Nephron (organoid): ENCODE measurements at regions not wholly inside any gene's neighbourhood (a gene's known extent, or its start where the extent isn't known, plus 50 kb on each side); places are given as distances from the start of the nearest gene placed in this dataset.
A peak's percentile ranks its signal among the peaks of the same experiment; 100 is the strongest.

Source experiments
- H3K27ac Mint-ChIP-seq, 3 experiments: 2 replicates each; pipeline ENCODE4 v1.8.0; 2020; ENCODE audit warnings: mixed read lengths in 3 of 3, mild to moderate bottlenecking in 2 of 3, moderate library complexity in 1 of 3
- H3K27me3 Mint-ChIP-seq: 2 replicates; pipeline ENCODE4 v1.8.0; 2021; ENCODE audit warnings: low read depth, mild to moderate bottlenecking, moderate library complexity, mixed read lengths
- H3K36me3 Mint-ChIP-seq: 2 replicates; pipeline ENCODE4 v1.8.0; 2020; ENCODE audit warnings: low read depth, mixed read lengths
- H3K4me1 Mint-ChIP-seq: 2 replicates; pipeline ENCODE4 v1.8.0; 2020; ENCODE audit warnings: mixed read lengths
- H3K4me3 Mint-ChIP-seq, 3 experiments: 2 replicates each; pipeline ENCODE4 v1.8.0; 2020; ENCODE audit warnings: mild to moderate bottlenecking in 3 of 3, mixed read lengths in 3 of 3, moderate library complexity in 2 of 3
- H3K9me3 Mint-ChIP-seq: 2 replicates; pipeline ENCODE4 v1.8.0; 2020; ENCODE audit warnings: mixed read lengths
- CTCF ChIP-seq, 3 experiments: fragments of 200-600 bp; sonication (generic); IDR thresholded peaks; one replicate each; pipeline ENCODE4 v1.5.0; 2021; ENCODE audit warnings: antibody characterized with exemption in 3 of 3; ENCODE audit not compliant: unreplicated experiment in 3 of 3

DNA sequence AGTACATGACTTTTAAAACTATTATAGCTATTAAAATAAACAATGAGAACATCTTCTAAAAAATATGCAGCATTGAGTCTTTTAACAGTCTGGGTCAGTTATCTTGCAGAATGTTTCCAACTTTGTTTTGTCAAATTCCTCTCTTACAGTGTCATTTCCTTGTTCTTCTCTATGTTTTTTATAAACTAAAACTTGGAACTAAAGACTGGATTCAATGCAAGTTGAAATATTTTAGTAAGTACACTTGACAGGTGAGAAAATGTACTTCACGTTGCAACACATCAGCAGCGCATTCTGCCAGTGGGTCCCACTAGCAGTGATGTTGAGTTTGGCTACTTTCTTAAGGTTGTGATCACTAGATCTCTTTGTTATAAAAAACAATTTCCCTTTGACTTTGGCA lies 1407.6 kb upstream of the RAG2 start:
- no peaks in the 10 kb centered on the region for H3K27me3 Mint-ChIP-seq
- no peaks in the 10 kb centered on the region for H3K36me3 Mint-ChIP-seq
- no peaks in the 10 kb centered on the region for H3K9me3 Mint-ChIP-seq
- H3K27ac Mint-ChIP-seq: peak overlapping the region in 2 of 3 experiments; percentile 10 to 48
- H3K4me1 Mint-ChIP-seq: peaks cover 9% of the 10 kb centered on the region
- H3K4me3 Mint-ChIP-seq: no peak overlapping the region
- TF ChIP-seq CTCF (IDR thresholded peaks at IDR 0.05; ENCODE audit: unreplicated experiment in 3 of 3): no peak

GRCh38 chr11:37999171-37999570 lies 1401.1 kb upstream of the RAG2 start:
- Mint-ChIP-seq H3K27ac (no peak overlapping the region), H3K4me3 (no peak overlapping the region), H3K27me3 (no peaks in the 10 kb centered on the region), H3K9me3 (peaks cover 3% of the 10 kb centered on the region), H3K36me3 (no peaks in the 10 kb centered on the region), H3K4me1 (no peaks in the 10 kb centered on the region)
- TF ChIP-seq CTCF (IDR thresholded peaks at IDR 0.05; ENCODE audit: unreplicated experiment in 3 of 3): no peak

GRCh38 chr11:37995886-37996285 lies 1397.8 kb upstream of the RAG2 start:
- Mint-ChIP-seq H3K27me3 (no peaks in the 10 kb centered on the region), H3K9me3 (peaks cover 3% of the 10 kb centered on the region), H3K27ac (no peak overlapping the region), H3K36me3 (no peaks in the 10 kb centered on the region), H3K4me3 (no peak overlapping the region), H3K4me1 (no peaks in the 10 kb centered on the region)
- TF ChIP-seq CTCF (IDR thresholded peaks at IDR 0.05; ENCODE audit: unreplicated experiment in 3 of 3): no peak

- Mint-ChIP-seq H3K27ac (peak overlapping the region; percentile 12 to 27 (median 18)), H3K4me1 (peaks cover 6% of the 10 kb centered on the region), H3K36me3 (no peaks in the 10 kb centered on the region), H3K27me3 (no peaks in the 10 kb centered on the region), H3K4me3 (peak overlapping the region in 1 of 3 experiments; percentile 12), H3K9me3 (no peaks in the 10 kb centered on the region)
- no peak for TF ChIP-seq CTCF (IDR thresholded peaks at IDR 0.05; ENCODE audit: unreplicated experiment in 3 of 3)
Measured at GRCh38 chr11:37988031-37988430, 1390.0 kb upstream of the RAG2 start.

GRCh38 chr11:37984991-37985390 lies 1387.0 kb upstream of the RAG2 start:
- no peak overlapping the region for H3K27ac Mint-ChIP-seq
- peaks cover 6% of the 10 kb centered on the region for H3K4me1 Mint-ChIP-seq
- no peaks in the 10 kb centered on the region for H3K9me3 Mint-ChIP-seq
- no peaks in the 10 kb centered on the region for H3K36me3 Mint-ChIP-seq
- no peak for TF ChIP-seq CTCF (IDR thresholded peaks at IDR 0.05; ENCODE audit: unreplicated experiment in 3 of 3)
- H3K4me3 Mint-ChIP-seq: no peak overlapping the region
- no peaks in the 10 kb centered on the region for H3K27me3 Mint-ChIP-seq

GRCh38 chr11:37978647-37979046 lies 1380.6 kb upstream of the RAG2 start:
- Mint-ChIP-seq H3K27ac (no peak overlapping the region), H3K4me1 (no peaks in the 10 kb centered on the region), H3K9me3 (no peaks in the 10 kb centered on the region), H3K4me3 (no peak overlapping the region), H3K27me3 (no peaks in the 10 kb centered on the region), H3K36me3 (no peaks in the 10 kb centered on the region)
- no peak for TF ChIP-seq CTCF (IDR thresholded peaks at IDR 0.05; ENCODE audit: unreplicated experiment in 3 of 3)
